ENCODE measurements at regions not wholly inside any gene's neighbourhood (a gene's known extent, or its start where the extent isn't known, plus 50 kb on each side); places are given as distances from the start of the nearest gene placed in this dataset.

GRCh38 chr9:89837162-89837933 lies 232.5 kb downstream of the GADD45G start:
- Histone ChIP-seq H3K36me3 (ENCODE audit: insufficient read depth, low read length) (no peaks in the 10 kb centered on the region), H3K9ac (ENCODE audit: insufficient read length) (no peak overlapping the region), H3K27ac (no peak overlapping the region), H3K9me3 (ENCODE audit: low read depth, low read length) (no peaks in the 10 kb centered on the region), H3K4me3 (no peak overlapping the region)
- DNase-seq (ENCODE audit: low read depth, low spot score): no peak
- TF ChIP-seq FOXP2 (optimal IDR thresholded peaks at IDR 0.05; ENCODE audit: control extremely low read depth, extremely low read length, insufficient read depth): no peak
- TF ChIP-seq EZH2 (IDR thresholded peaks at IDR 0.05): no peak
- TF ChIP-seq POLR2AphosphoS5 (IDR thresholded peaks at IDR 0.05; ENCODE audit: borderline replicate concordance, low read depth, low read length): no peak

- H3K9ac ChIP-seq (ENCODE audit: insufficient read length): no peak overlapping the region
- no peak for DNase-seq (ENCODE audit: low read depth, low spot score)
- H3K9me3 ChIP-seq (ENCODE audit: low read depth, low read length): no peaks in the 10 kb centered on the region
- TF ChIP-seq POLR2AphosphoS5 (IDR thresholded peaks at IDR 0.05; ENCODE audit: borderline replicate concordance, low read depth, low read length) (no peak), FOXP2 (optimal IDR thresholded peaks at IDR 0.05; ENCODE audit: control extremely low read depth, extremely low read length, insufficient read depth) (no peak), EZH2 (IDR thresholded peaks at IDR 0.05) (no peak)
- no peak overlapping the region for H3K4me3 ChIP-seq
- no peak overlapping the region for H3K27ac ChIP-seq
- no peaks in the 10 kb centered on the region for H3K36me3 ChIP-seq (ENCODE audit: insufficient read depth, low read length)
Observed at GRCh38 chr9:89837934-89838310, 233.1 kb downstream of the GADD45G start.

DNA sequence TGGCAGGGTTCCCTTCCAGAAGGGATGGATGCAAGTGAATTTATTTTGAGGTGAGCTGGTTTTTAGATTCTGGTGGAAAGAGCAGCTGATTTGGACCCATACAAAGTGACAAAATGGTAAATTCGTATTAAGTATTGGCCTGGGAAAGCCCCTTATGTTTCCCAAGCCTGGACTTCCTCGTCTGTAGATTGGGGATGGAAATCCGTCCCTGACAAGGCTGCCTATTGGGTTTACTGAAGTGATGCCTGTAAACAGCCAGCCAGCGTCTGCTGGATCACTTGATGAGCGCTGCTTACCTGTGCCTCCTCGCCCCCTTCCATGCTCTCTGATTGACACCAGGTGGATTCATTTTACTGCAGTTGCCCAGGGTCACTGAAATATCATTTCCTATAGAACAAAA lies 233.8 kb downstream of the GADD45G start:
- Histone ChIP-seq H3K9me3 (ENCODE audit: low read depth, low read length) (no peaks in the 10 kb centered on the region), H3K9ac (ENCODE audit: insufficient read length) (no peak overlapping the region), H3K36me3 (ENCODE audit: insufficient read depth, low read length) (no peaks in the 10 kb centered on the region), H3K4me3 (no peak overlapping the region), H3K27ac (no peak overlapping the region)
- DNase-seq (ENCODE audit: low read depth, low spot score): no peak
- no peak for TF ChIP-seq EZH2 (IDR thresholded peaks at IDR 0.05)
- TF ChIP-seq POLR2AphosphoS5 (IDR thresholded peaks at IDR 0.05; ENCODE audit: borderline replicate concordance, low read depth, low read length): no peak

DNA sequence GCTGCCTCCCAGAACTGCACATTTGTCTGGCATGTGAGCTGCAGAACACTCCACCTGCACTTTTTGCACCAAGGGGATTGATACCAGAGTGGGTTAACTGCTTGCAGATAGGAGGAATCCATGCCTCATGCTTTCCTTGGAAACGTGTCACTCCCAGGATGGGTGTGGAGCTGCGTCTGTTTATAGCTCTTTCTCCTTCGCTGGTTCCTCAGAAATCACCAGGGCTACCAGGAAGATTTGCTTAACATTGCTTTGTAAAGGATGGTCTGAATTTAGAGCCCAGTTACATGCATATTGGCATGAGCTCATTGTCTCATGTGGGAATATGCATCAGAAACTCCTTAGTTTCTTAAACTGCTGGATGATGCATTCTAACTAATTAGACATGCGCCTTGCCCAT lies 234.6 kb downstream of the GADD45G start:
- Histone ChIP-seq H3K9me3 (ENCODE audit: low read depth, low read length) (no peaks in the 10 kb centered on the region), H3K4me3 (no peak overlapping the region), H3K27ac (no peak overlapping the region), H3K36me3 (ENCODE audit: insufficient read depth, low read length) (no peaks in the 10 kb centered on the region), H3K9ac (ENCODE audit: insufficient read length) (no peak overlapping the region)
- DNase-seq (ENCODE audit: low read depth, low spot score): no peak
- TF ChIP-seq FOXP2 (optimal IDR thresholded peaks at IDR 0.05; ENCODE audit: control extremely low read depth, extremely low read length, insufficient read depth) (no peak), EZH2 (IDR thresholded peaks at IDR 0.05) (no peak), POLR2AphosphoS5 (IDR thresholded peaks at IDR 0.05; ENCODE audit: borderline replicate concordance, low read depth, low read length) (no peak)

DNA sequence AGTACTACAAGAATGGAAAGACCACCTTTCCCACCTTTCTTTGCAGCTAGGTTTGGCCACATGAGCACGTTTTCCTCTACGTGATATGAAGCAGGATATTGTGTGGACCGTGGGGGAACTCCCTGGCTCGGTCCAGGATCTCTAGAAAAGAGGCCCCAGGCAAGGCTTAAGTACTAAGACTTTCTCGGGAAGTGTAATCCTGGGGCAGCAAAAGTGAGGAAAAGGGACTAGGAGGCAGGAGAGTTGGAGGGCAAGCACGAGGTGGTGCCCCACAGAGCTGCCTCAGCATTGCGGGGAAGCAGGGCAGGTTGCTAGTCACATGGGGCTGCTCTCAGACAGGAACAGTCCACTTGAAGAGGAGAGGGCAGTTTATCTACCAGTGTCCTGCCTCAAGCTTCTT lies 235.1 kb downstream of the GADD45G start:
- H3K36me3 ChIP-seq (ENCODE audit: insufficient read depth, low read length): no peaks in the 10 kb centered on the region
- no peaks in the 10 kb centered on the region for H3K9me3 ChIP-seq (ENCODE audit: low read depth, low read length)
- TF ChIP-seq EZH2 (IDR thresholded peaks at IDR 0.05) (no peak), FOXP2 (optimal IDR thresholded peaks at IDR 0.05; ENCODE audit: control extremely low read depth, extremely low read length, insufficient read depth) (no peak), POLR2AphosphoS5 (IDR thresholded peaks at IDR 0.05; ENCODE audit: borderline replicate concordance, low read depth, low read length) (no peak)
- H3K27ac ChIP-seq: no peak overlapping the region
- H3K9ac ChIP-seq (ENCODE audit: insufficient read length): no peak overlapping the region
- H3K4me3 ChIP-seq: no peak overlapping the region
- no peak for DNase-seq (ENCODE audit: low read depth, low spot score)

DNA sequence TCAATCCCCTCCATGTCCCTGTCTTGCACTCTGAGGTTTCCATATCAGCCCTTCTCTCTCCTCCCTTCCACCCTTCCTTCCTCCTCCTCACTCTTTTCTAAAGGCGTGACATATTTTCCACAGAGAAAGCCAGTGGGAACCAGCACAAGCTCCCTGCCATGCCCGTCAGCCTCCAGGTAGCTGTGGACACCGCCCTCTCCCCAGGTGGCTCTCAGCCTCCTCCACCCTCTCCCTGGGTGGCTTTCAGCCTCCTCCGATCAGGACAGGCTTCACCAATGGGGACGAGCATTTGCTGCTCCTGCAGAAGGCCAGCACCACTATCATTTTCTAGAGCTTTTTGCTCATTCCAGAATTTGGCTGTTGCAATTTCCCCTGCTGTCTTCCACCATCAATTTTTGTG lies 236.6 kb downstream of the GADD45G start:
- Histone ChIP-seq H3K4me3 (no peak overlapping the region), H3K27ac (no peak overlapping the region), H3K9me3 (ENCODE audit: low read depth, low read length) (no peaks in the 10 kb centered on the region), H3K36me3 (ENCODE audit: insufficient read depth, low read length) (no peaks in the 10 kb centered on the region), H3K9ac (ENCODE audit: insufficient read length) (no peak overlapping the region)
- no peak for DNase-seq (ENCODE audit: low read depth, low spot score)
- TF ChIP-seq EZH2 (IDR thresholded peaks at IDR 0.05): no peak
- no peak for TF ChIP-seq FOXP2 (optimal IDR thresholded peaks at IDR 0.05; ENCODE audit: control extremely low read depth, extremely low read length, insufficient read depth)
- TF ChIP-seq POLR2AphosphoS5 (IDR thresholded peaks at IDR 0.05; ENCODE audit: borderline replicate concordance, low read depth, low read length): no peak

DNA sequence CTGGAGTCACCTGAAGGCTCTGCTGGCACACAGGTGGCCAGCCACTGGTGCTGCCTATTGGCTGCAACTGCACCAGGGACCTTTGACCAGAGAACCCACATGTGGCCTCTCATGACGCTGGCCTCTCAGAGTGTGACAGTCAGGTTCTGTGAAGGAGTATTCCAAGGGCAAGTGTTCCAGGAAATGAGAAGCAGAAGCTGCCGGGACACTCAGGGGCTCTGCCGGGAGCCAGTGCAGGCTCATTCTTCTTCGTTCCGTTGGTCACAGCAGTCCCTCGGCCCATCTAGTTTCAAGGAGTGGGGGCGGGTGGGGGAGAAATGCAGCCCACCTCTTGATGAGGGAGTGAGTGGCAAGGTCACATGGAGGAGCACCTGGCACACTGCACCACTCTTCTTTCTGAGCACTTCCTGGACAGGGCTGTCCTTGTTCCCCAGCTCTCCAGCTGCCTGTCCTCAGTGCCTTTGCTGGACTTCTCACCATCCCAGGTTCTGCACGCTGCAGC lies 237.5 kb downstream of the GADD45G start:
- no peak overlapping the region for H3K4me3 ChIP-seq
- TF ChIP-seq POLR2AphosphoS5 (IDR thresholded peaks at IDR 0.05; ENCODE audit: borderline replicate concordance, low read depth, low read length) (no peak), FOXP2 (optimal IDR thresholded peaks at IDR 0.05; ENCODE audit: control extremely low read depth, extremely low read length, insufficient read depth) (no peak), EZH2 (IDR thresholded peaks at IDR 0.05) (no peak)
- H3K27ac ChIP-seq: no peak overlapping the region
- DNase-seq (ENCODE audit: low read depth, low spot score): no peak
- H3K9me3 ChIP-seq (ENCODE audit: low read depth, low read length): no peaks in the 10 kb centered on the region
- no peak overlapping the region for H3K9ac ChIP-seq (ENCODE audit: insufficient read length)
- H3K36me3 ChIP-seq (ENCODE audit: insufficient read depth, low read length): no peaks in the 10 kb centered on the region

- TF ChIP-seq FOXP2 (optimal IDR thresholded peaks at IDR 0.05; ENCODE audit: control extremely low read depth, extremely low read length, insufficient read depth) (no peak), POLR2AphosphoS5 (IDR thresholded peaks at IDR 0.05; ENCODE audit: borderline replicate concordance, low read depth, low read length) (no peak), EZH2 (IDR thresholded peaks at IDR 0.05) (no peak)
- Histone ChIP-seq H3K27ac (no peak overlapping the region), H3K9ac (ENCODE audit: insufficient read length) (no peak overlapping the region), H3K36me3 (ENCODE audit: insufficient read depth, low read length) (no peaks in the 10 kb centered on the region), H3K9me3 (ENCODE audit: low read depth, low read length) (no peaks in the 10 kb centered on the region), H3K4me3 (no peak overlapping the region)
- no peak for DNase-seq (ENCODE audit: low read depth, low spot score)
Observed at GRCh38 chr9:89843074-89843473, 238.3 kb downstream of the GADD45G start.

- H3K36me3 ChIP-seq (ENCODE audit: insufficient read depth, low read length): no peaks in the 10 kb centered on the region
- no peak overlapping the region for H3K4me3 ChIP-seq
- no peak overlapping the region for H3K27ac ChIP-seq
- no peak overlapping the region for H3K9ac ChIP-seq (ENCODE audit: insufficient read length)
- no peaks in the 10 kb centered on the region for H3K9me3 ChIP-seq (ENCODE audit: low read depth, low read length)
- TF ChIP-seq EZH2 (IDR thresholded peaks at IDR 0.05): no peak
- TF ChIP-seq POLR2AphosphoS5 (IDR thresholded peaks at IDR 0.05; ENCODE audit: borderline replicate concordance, low read depth, low read length): no peak
- TF ChIP-seq FOXP2 (optimal IDR thresholded peaks at IDR 0.05; ENCODE audit: control extremely low read depth, extremely low read length, insufficient read depth): no peak
- no peak for DNase-seq (ENCODE audit: low read depth, low spot score)
Observed at GRCh38 chr9:89843591-89843990, 238.8 kb downstream of the GADD45G start.
